HepG2 (cell line): ENCODE measurements at regions not wholly inside any gene's neighbourhood (a gene's known extent, or its start where the extent isn't known, plus 50 kb on each side); places are given as distances from the start of the nearest gene placed in this dataset.

Experiments used
- ATAC-seq: fragments of 200-7000 bp; cut with Tn5 transposase; 3 replicates; pipeline ENCODE4 v1.9.1; 2020; ENCODE audit warnings: mild to moderate bottlenecking, moderate library complexity
- BruUV-seq: library from RNA; stranded (reverse); fragments of 400-500 nt; replicated peaks from 2 replicates; lab custom pipeline; 2021; lab: Mats Ljungman, UMichigan
- CTCF ChIA-PET: fragments of 300-600 bp; formaldehyde crosslinking; extraction: SDS; loops from one replicate; lab custom pipeline; 2021; ENCODE audit warnings: low total read pairs, inconsistent platforms, low intra/inter-chr PET ratio; lab: Yijun Ruan, JAX
- POLR2A ChIA-PET: fragments of 350-600 bp; sonication (Branson Sonifier 250); formaldehyde crosslinking; loops from one replicate; lab custom pipeline; 2020; ENCODE audit warnings: antibody characterized with exemption, inconsistent platforms; lab: Yijun Ruan, JAX
- DNase-seq: peaks from one replicate; pipeline ENCODE4 v3.0.0-alpha.2; 2015; ENCODE audit warnings: low spot score
- FAIRE-seq: peaks from 3 replicates; lab custom pipeline; 2011; peaks lifted over from hg19 to GRCh38; lab: Jason Lieb, UNC
- H2AFZ ChIP-seq: one replicate; pipeline ENCODE4 v1.6.1; 2011; ENCODE audit warnings: low read length, inconsistent platforms
- H3K27ac ChIP-seq: fragments of 300-600 bp; 3 replicates; pipeline ENCODE4 v1.8.0; 2011; ENCODE audit warnings: mixed run types, mild to moderate bottlenecking, mixed read lengths, low read length, inconsistent platforms; ENCODE audit not compliant: insufficient read depth; ENCODE audit errors: extremely low read length
- H3K27me3 ChIP-seq, 2 experiments: fragments of 200-600 bp in 1 of 2; 2 replicates in 1 of 2; 3 replicates in 1 of 2; pipeline versions ENCODE4 v1.6.0 to v1.8.0; 2011; ENCODE audit warnings: low read length in 2 of 2, mild to moderate bottlenecking in 2 of 2, moderate library complexity in 2 of 2, inconsistent platforms in 1 of 2; ENCODE audit not compliant: insufficient read depth in 2 of 2, control insufficient read depth in 1 of 2
- H3K36me3 ChIP-seq, 2 experiments: fragments of 200-600 bp in 1 of 2; replicated peaks in 1 of 2; 2 replicates in 1 of 2; 3 replicates in 1 of 2; pipeline versions ENCODE4 v1.5.1 to v1.8.0; 2011; ENCODE audit warnings: low read length in 2 of 2, inconsistent platforms in 1 of 2; ENCODE audit not compliant: insufficient read depth in 2 of 2, control insufficient read depth in 1 of 2
- H3K4me1 ChIP-seq: 2 replicates; pipeline ENCODE4 v1.5.1; 2012; ENCODE audit warnings: low read length, inconsistent platforms; ENCODE audit not compliant: insufficient read depth
- H3K4me2 ChIP-seq: 2 replicates; pipeline ENCODE4 v1.6.0; 2011; ENCODE audit warnings: low read depth, low read length, inconsistent platforms
- H3K4me3 ChIP-seq, 3 experiments: fragments of 200-600 bp in 1 of 3; sonication (generic), shearing (Covaris generic) in 1 of 3; replicated peaks in 1 of 3; 2 replicates each; pipeline ENCODE4 v1.5.1; 2011 to 2016; ENCODE audit warnings: low read length in 3 of 3, inconsistent platforms in 2 of 3, low read depth in 2 of 3, mild to moderate bottlenecking in 2 of 3, control low read depth in 1 of 3, mixed read lengths in 1 of 3; ENCODE audit not compliant: insufficient read depth in 1 of 3
- H3K79me2 ChIP-seq: one replicate; pipeline ENCODE4 v1.6.1; 2011; ENCODE audit warnings: low read length, inconsistent platforms; ENCODE audit not compliant: insufficient read depth
- H3K9ac ChIP-seq: 2 replicates; pipeline ENCODE4 v1.6.0; 2011; ENCODE audit warnings: mild to moderate bottlenecking, low read depth, low read length, inconsistent platforms; ENCODE audit not compliant: insufficient read depth
- H3K9me3 ChIP-seq: 2 replicates; pipeline ENCODE4 v1.5.1; 2012; ENCODE audit warnings: mild to moderate bottlenecking, low read length
- H4K20me1 ChIP-seq: 2 replicates; pipeline ENCODE4 v1.6.0; 2011; ENCODE audit warnings: inconsistent platforms, mild to moderate bottlenecking, low read length, moderate library complexity; ENCODE audit not compliant: insufficient read depth
- EHMT2 ChIP-seq: fragments of 200-600 bp; sonication (generic); IDR thresholded peaks from 2 replicates; pipeline ENCODE4 v1.7.0; 2017; ENCODE audit warnings: antibody characterized with exemption, low read depth, low read length, borderline replicate concordance
- FOXP1 ChIP-seq, 2 experiments: fragments of 450-650 bp in 1 of 2; IDR thresholded peaks; 2 replicates each; pipeline ENCODE4 v1.6.1; 2017 to 2018; ENCODE audit warnings: antibody characterized with exemption in 1 of 2
- MAFG ChIP-seq: sonication (generic); formaldehyde crosslinking; IDR thresholded peaks from 2 replicates; pipeline ENCODE4 v1.5.1; 2020; ENCODE audit warnings: mild to moderate bottlenecking, missing genetic modification reagents
- PAF1 ChIP-seq: IDR thresholded peaks from 2 replicates; pipeline ENCODE4 v1.6.1; 2016; ENCODE audit warnings: missing genetic modification reagents, missing compliant biosample characterization
- POLR2AphosphoS2 ChIP-seq: IDR thresholded peaks from 2 replicates; pipeline ENCODE4 v1.6.1; 2011; ENCODE audit warnings: low read depth, low read length, improper control_type of control experiment
- ZNF20 ChIP-seq: sonication (generic); formaldehyde crosslinking; IDR thresholded peaks from 2 replicates; pipeline ENCODE4 v1.4.0; 2020; ENCODE audit warnings: mild to moderate bottlenecking, moderate library complexity, missing genetic modification reagents
- ZNF333 ChIP-seq: sonication (generic); formaldehyde crosslinking; IDR thresholded peaks from 2 replicates; pipeline ENCODE4 v1.4.0; 2020; ENCODE audit warnings: mild to moderate bottlenecking, missing genetic modification reagents, borderline replicate concordance
- ZNF432 ChIP-seq: sonication (generic); formaldehyde crosslinking; IDR thresholded peaks from 2 replicates; pipeline ENCODE4 v1.5.0; 2020; ENCODE audit warnings: missing genetic modification reagents, mild to moderate bottlenecking, borderline replicate concordance
- WGBS: methylation state at CpG from one replicate; pipeline ENCODE4 v1.1.6; 2017; ENCODE audit warnings: low lambda C conversion rate; 5-methylcytosine and 5-hydroxymethylcytosine counted together
- in situ Hi-C: cut with HindIII; loops from 2 replicates; pipeline ENCODE4 v1.10.0; 2017; ENCODE audit warnings: low pct_unique_long_range_greater_than_20kb; ENCODE audit not compliant: extremely low pct_ligation_motif_present
- intact Hi-C: fragments of 100-400 bp; cut with micrococcal nuclease; formaldehyde crosslinking; loops from one replicate; pipeline ENCODE4 v1.10.0; 2022; ENCODE audit not compliant: unreplicated experiment
- TF ChIP-seq, protein P1 (sequence below): sonication (generic); formaldehyde crosslinking; IDR thresholded peaks from 2 replicates; pipeline ENCODE4 v1.4.0; 2020; ENCODE audit warnings: missing genetic modification reagents, borderline replicate concordance

DNA sequence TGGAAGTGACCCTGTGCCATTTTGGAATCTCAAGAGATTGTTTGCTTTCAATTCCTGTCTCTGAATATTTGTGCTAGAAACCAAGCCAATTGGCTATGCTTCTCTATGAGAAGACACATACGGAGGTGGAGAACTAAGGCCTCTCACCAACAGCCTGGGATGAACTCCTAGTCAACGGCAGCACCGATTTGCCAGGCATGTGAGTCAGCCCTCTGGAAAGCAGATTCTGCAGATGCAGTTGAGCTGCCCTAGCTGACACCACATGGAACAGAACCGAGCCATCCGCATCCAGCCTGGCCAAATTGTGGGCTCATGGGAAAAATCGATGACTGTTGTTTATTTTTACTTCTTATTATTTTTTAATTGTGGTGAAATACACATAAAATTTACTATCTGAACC lies 58.2 kb upstream of the WDFY3 start:
- Histone ChIP-seq H3K4me1 (no peaks in the 10 kb centered on the region), H3K79me2 (no peaks in the 10 kb centered on the region), H3K9ac (no peak overlapping the region), H3K36me3 (no peaks in the 10 kb centered on the region), H3K4me2 (no peak overlapping the region), H2AFZ (no peak overlapping the region), H3K27me3 (no peaks in the 10 kb centered on the region), H4K20me1 (no peaks in the 10 kb centered on the region), H3K27ac (no peak overlapping the region), H3K9me3 (no peaks in the 10 kb centered on the region), H3K4me3 (no peak overlapping the region)
- BruUV-seq, result no TSS peak
- DNase-seq (no peak), ATAC-seq (no peak), FAIRE-seq (no peak)
- TF ChIP-seq ZNF333 (CRISPR knock-in tag), result no peak
- no peak for TF ChIP-seq PAF1 (CRISPR knock-in tag)
- TF ChIP-seq MAFG, result no peak
- no peak for TF ChIP-seq ZNF432
- no peak for TF ChIP-seq FOXP1 (IDR thresholded peaks at IDR 0.05)
- TF ChIP-seq FOXP1 (CRISPR knock-in tag; IDR thresholded peaks at IDR 0.05), result no peak
- TF ChIP-seq ZNF20, result no peak
- TF ChIP-seq, protein P1, sequence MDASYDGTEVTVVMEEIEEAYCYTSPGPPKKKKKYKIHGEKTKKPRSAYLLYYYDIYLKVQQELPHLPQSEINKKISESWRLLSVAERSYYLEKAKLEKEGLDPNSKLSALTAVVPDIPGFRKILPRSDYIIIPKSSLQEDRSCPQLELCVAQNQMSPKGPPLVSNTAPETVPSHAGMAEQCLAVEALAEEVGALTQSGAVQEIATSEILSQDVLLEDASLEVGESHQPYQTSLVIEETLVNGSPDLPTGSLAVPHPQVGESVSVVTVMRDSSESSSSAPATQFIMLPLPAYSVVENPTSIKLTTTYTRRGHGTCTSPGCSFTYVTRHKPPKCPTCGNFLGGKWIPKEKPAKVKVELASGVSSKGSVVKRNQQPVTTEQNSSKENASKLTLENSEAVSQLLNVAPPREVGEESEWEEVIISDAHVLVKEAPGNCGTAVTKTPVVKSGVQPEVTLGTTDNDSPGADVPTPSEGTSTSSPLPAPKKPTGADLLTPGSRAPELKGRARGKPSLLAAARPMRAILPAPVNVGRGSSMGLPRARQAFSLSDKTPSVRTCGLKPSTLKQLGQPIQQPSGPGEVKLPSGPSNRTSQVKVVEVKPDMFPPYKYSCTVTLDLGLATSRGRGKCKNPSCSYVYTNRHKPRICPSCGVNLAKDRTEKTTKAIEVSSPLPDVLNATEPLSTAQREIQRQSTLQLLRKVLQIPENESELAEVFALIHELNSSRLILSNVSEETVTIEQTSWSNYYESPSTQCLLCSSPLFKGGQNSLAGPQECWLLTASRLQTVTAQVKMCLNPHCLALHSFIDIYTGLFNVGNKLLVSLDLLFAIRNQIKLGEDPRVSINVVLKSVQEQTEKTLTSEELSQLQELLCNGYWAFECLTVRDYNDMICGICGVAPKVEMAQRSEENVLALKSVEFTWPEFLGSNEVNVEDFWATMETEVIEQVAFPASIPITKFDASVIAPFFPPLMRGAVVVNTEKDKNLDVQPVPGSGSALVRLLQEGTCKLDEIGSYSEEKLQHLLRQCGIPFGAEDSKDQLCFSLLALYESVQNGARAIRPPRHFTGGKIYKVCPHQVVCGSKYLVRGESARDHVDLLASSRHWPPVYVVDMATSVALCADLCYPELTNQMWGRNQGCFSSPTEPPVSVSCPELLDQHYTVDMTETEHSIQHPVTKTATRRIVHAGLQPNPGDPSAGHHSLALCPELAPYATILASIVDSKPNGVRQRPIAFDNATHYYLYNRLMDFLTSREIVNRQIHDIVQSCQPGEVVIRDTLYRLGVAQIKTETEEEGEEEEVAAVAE (CRISPR knock-in tag), result no peak
- TF ChIP-seq EHMT2, result no peak
- TF ChIP-seq POLR2AphosphoS2, result no peak
- intact Hi-C loops (no loop called here), in situ Hi-C loops (no loop called here)
- ChIA-PET CTCF (no interaction called here), POLR2A (no interaction called here)
- WGBS, result 11% methylated on average over 6 of the region's 6 CpGs
